IMR-90 (cell line): ENCODE measurements at regions not wholly inside any gene's neighbourhood (a gene's known extent, or its start where the extent isn't known, plus 50 kb on each side); places are given as distances from the start of the nearest gene placed in this dataset.

Experiments
- ATAC-seq: fragments of 200-7000 bp; cut with Tn5 transposase; 2 replicates; pipeline ENCODE4 v1.9.1; 2020; ENCODE audit warnings: low read depth, mild to moderate bottlenecking, moderate library complexity
- BruUV-seq: library from RNA; stranded (reverse); fragments of 400-500 nt; replicated peaks from 2 replicates; lab custom pipeline; 2021; lab: Mats Ljungman, UMichigan
- CTCF ChIA-PET: fragments of 300-600 bp; formaldehyde crosslinking; extraction: SDS; loops from one replicate; lab custom pipeline; 2021; ENCODE audit warnings: antibody characterized with exemption; lab: Yijun Ruan, JAX
- POLR2A ChIA-PET: fragments of 300-600 bp; sonication (Branson Sonifier 250); formaldehyde crosslinking; loops from one replicate; lab custom pipeline; 2022; ENCODE audit warnings: antibody characterized with exemption; ENCODE audit not compliant: unreplicated experiment; lab: Charles Lee
- DNase-seq: peaks from one replicate; pipeline ENCODE4 v3.0.0; 2013
- H2AFZ ChIP-seq: replicated peaks from 2 replicates; pipeline ENCODE3; 2013; ENCODE audit warnings: low read length, mild to moderate bottlenecking; ENCODE audit not compliant: poor library complexity
- H2AK5ac ChIP-seq: 2 replicates; pipeline ENCODE4 v1.6.1; 2013; ENCODE audit warnings: low read depth, low read length, inconsistent platforms
- H2AK9ac ChIP-seq: replicated peaks from 2 replicates; pipeline ENCODE3; 2013; ENCODE audit warnings: mild to moderate bottlenecking, low read depth, low read length, moderate library complexity; ENCODE audit not compliant: poor library complexity
- H2BK120ac ChIP-seq: 2 replicates; pipeline ENCODE4 v1.6.1; 2013; ENCODE audit warnings: low read depth, low read length, inconsistent platforms
- H2BK15ac ChIP-seq: 3 replicates; pipeline ENCODE4 v1.6.1; 2013; ENCODE audit warnings: low read depth, low read length, inconsistent platforms
- H2BK20ac ChIP-seq: 2 replicates; pipeline ENCODE4 v1.6.1; 2013; ENCODE audit warnings: low read depth, mild to moderate bottlenecking, inconsistent platforms, low read length, moderate library complexity
- H2BK5ac ChIP-seq: 2 replicates; pipeline ENCODE4 v1.6.1; 2013; ENCODE audit warnings: mild to moderate bottlenecking, low read depth, low read length, inconsistent platforms; ENCODE audit not compliant: poor library complexity, severe bottlenecking
- H3K14ac ChIP-seq: replicated peaks from 2 replicates; pipeline ENCODE4 v1.6.1; 2013; ENCODE audit warnings: low read depth, low read length, inconsistent platforms
- H3K18ac ChIP-seq: 2 replicates; pipeline ENCODE4 v1.6.1; 2013; ENCODE audit warnings: low read depth, low read length, control low read depth
- H3K23ac ChIP-seq: 2 replicates; pipeline ENCODE4 v1.6.1; 2013; ENCODE audit warnings: low read depth, low read length, inconsistent platforms
- H3K27ac ChIP-seq: 2 replicates; pipeline ENCODE4 v1.5.1; 2013; ENCODE audit warnings: mild to moderate bottlenecking, control low read depth, low read length; ENCODE audit not compliant: insufficient read depth
- H3K27me3 ChIP-seq: 2 replicates; pipeline ENCODE4 v1.6.1; 2013; ENCODE audit warnings: low read length; ENCODE audit not compliant: control insufficient read depth, insufficient read depth
- H3K36me3 ChIP-seq: 2 replicates; pipeline ENCODE4 v1.6.1; 2013; ENCODE audit warnings: low read length, mixed read lengths; ENCODE audit not compliant: control insufficient read depth, insufficient read depth
- H3K4ac ChIP-seq: 2 replicates; pipeline ENCODE4 v1.6.1; 2013; ENCODE audit warnings: low read depth, low read length, inconsistent platforms
- H3K4me1 ChIP-seq: 2 replicates; pipeline ENCODE4 v1.6.1; 2013; ENCODE audit warnings: low read length, mixed read lengths; ENCODE audit not compliant: control insufficient read depth, insufficient read depth
- H3K4me2 ChIP-seq: 2 replicates; pipeline ENCODE4 v1.6.1; 2013; ENCODE audit warnings: low read depth, mild to moderate bottlenecking, control low read depth, low read length, moderate library complexity
- H3K4me3 ChIP-seq: 2 replicates; pipeline ENCODE4 v1.5.1; 2013; ENCODE audit warnings: low read depth, mild to moderate bottlenecking, control low read depth, low read length, moderate library complexity; ENCODE audit not compliant: insufficient read depth
- H3K56ac ChIP-seq: 2 replicates; pipeline ENCODE4 v1.6.1; 2013; ENCODE audit warnings: low read length, inconsistent platforms; ENCODE audit not compliant: insufficient read depth; ENCODE audit errors: extremely low read depth
- H3K79me1 ChIP-seq, 2 experiments: 2 replicates each; pipeline ENCODE4 v1.6.1; 2013; ENCODE audit warnings: low read length in 2 of 2, inconsistent platforms in 1 of 2, low read depth in 1 of 2
- H3K9ac ChIP-seq: 2 replicates; pipeline ENCODE4 v1.6.1; 2013; ENCODE audit warnings: low read depth, low read length, control low read depth
- H3K9me1 ChIP-seq: 2 replicates; pipeline ENCODE4 v1.6.1; 2013; ENCODE audit warnings: low read length, inconsistent platforms; ENCODE audit not compliant: insufficient read depth
- H3K9me3 ChIP-seq: 2 replicates; pipeline ENCODE4 v1.6.1; 2013; ENCODE audit warnings: low read length; ENCODE audit not compliant: control insufficient read depth, insufficient read depth
- H4K20me1 ChIP-seq: 2 replicates; pipeline ENCODE4 v1.6.1; 2013; ENCODE audit warnings: low read length, inconsistent platforms; ENCODE audit not compliant: insufficient read depth
- H4K5ac ChIP-seq: 2 replicates; pipeline ENCODE4 v1.6.1; 2013; ENCODE audit warnings: mild to moderate bottlenecking, low read depth, low read length, control low read depth
- H4K8ac ChIP-seq, 2 experiments: 2 replicates each; pipeline ENCODE4 v1.6.1; 2013; ENCODE audit warnings: low read depth in 2 of 2, low read length in 2 of 2, control low read depth in 1 of 2, inconsistent platforms in 1 of 2
- H4K91ac ChIP-seq: 2 replicates; pipeline ENCODE4 v1.6.1; 2013; ENCODE audit warnings: low read depth, low read length, inconsistent platforms; ENCODE audit not compliant: insufficient read depth
- BHLHE40 ChIP-seq: fragments of 150-350 bp; IDR thresholded peaks from 2 replicates; pipeline ENCODE4 v1.6.1; 2016; ENCODE audit warnings: mild to moderate bottlenecking, low read depth, low read length
- CHD1 ChIP-seq: IDR thresholded peaks from 2 replicates; pipeline ENCODE4 v1.6.1; 2012; ENCODE audit warnings: low read depth, low read length, improper control_type of control experiment
- ELK1 ChIP-seq: fragments of 150-350 bp; IDR thresholded peaks from 2 replicates; pipeline ENCODE4 v1.6.1; 2016; ENCODE audit warnings: low read depth, mild to moderate bottlenecking, low read length, moderate library complexity, borderline replicate concordance
- MXI1 ChIP-seq: IDR thresholded peaks from 2 replicates; pipeline ENCODE4 v1.6.1; 2012; ENCODE audit warnings: low read depth, mild to moderate bottlenecking, low read length, moderate library complexity, borderline replicate concordance
- dilution Hi-C: fragments of 300-500 bp; cut with HindIII; formaldehyde crosslinking; loops from one replicate; pipeline ENCODE4 v1.14.3; 2018; ENCODE audit warnings: low sequenced_read_pairs; ENCODE audit not compliant: unreplicated experiment
- in situ Hi-C: fragments of 300-500 bp; cut with MboI; formaldehyde crosslinking; loops from 3 replicates; pipeline ENCODE4 v1.14.3; 2019; ENCODE audit warnings: low sequenced_read_pairs, inconsistent platforms, mixed read lengths
- intact Hi-C: fragments of 100-400 bp; cut with micrococcal nuclease; formaldehyde crosslinking; loops from 2 replicates; pipeline ENCODE4 v1.10.0; 2022

GRCh38 chr2:192901446-192901845 is 706.7 kb upstream of the TMEFF2 start:
- no peak for DNase-seq
- no TSS peak for BruUV-seq
- no peak overlapping the region for H4K91ac ChIP-seq
- no peak overlapping the region for H3K23ac ChIP-seq
- H3K9me1 ChIP-seq: no peaks in the 10 kb centered on the region
- no peak overlapping the region for H3K14ac ChIP-seq
- CTCF ChIA-PET: no interaction called here
- no peak overlapping the region for H2AFZ ChIP-seq
- H3K27ac ChIP-seq: no peak overlapping the region
- ATAC-seq: no peak
- no peak overlapping the region for H3K56ac ChIP-seq
- H3K18ac ChIP-seq: no peak overlapping the region
- H3K4ac ChIP-seq: no peak overlapping the region
- POLR2A ChIA-PET: no interaction called here
- no peak overlapping the region for H2AK5ac ChIP-seq
- no peaks in the 10 kb centered on the region for H3K79me1 ChIP-seq
- no peak overlapping the region for H2BK120ac ChIP-seq
- no peaks in the 10 kb centered on the region for H3K4me1 ChIP-seq
- H3K4me2 ChIP-seq: no peak overlapping the region
- in situ Hi-C loops (no loop called here), dilution Hi-C loops (no loop called here), intact Hi-C loops (no loop called here)
- no peak overlapping the region for H2BK15ac ChIP-seq
- H3K9ac ChIP-seq: no peak overlapping the region
- TF ChIP-seq MXI1: no peak
- no peak for TF ChIP-seq CHD1
- TF ChIP-seq ELK1: no peak
- no peak for TF ChIP-seq BHLHE40
- no peak overlapping the region for H4K5ac ChIP-seq
- H2BK5ac ChIP-seq: no peak overlapping the region
- no peaks in the 10 kb centered on the region for H3K36me3 ChIP-seq
- no peak overlapping the region for H2AK9ac ChIP-seq
- no peaks in the 10 kb centered on the region for H3K27me3 ChIP-seq
- no peak overlapping the region for H2BK20ac ChIP-seq
- H3K4me3 ChIP-seq: no peak overlapping the region
- no peaks in the 10 kb centered on the region for H3K9me3 ChIP-seq
- no peaks in the 10 kb centered on the region for H4K20me1 ChIP-seq
- H4K8ac ChIP-seq: no peak overlapping the region
